PC-3 (cell line): ENCODE measurements at regions not wholly inside any gene's neighbourhood (a gene's known extent, or its start where the extent isn't known, plus 50 kb on each side); places are given as distances from the start of the nearest gene placed in this dataset.
A peak's percentile ranks its signal among the peaks of the same experiment; 100 is the strongest.

Experiments used
- ATAC-seq: fragments of 200-7000 bp; cut with Tn5 transposase; 2 replicates; pipeline ENCODE4 v1.9.1; 2020; ENCODE audit warnings: mild to moderate bottlenecking, moderate library complexity
- BruUV-seq: library from RNA; stranded (reverse); fragments of 400-500 nt; replicated peaks from 2 replicates; lab custom pipeline; 2021; lab: Mats Ljungman, UMichigan
- CTCF ChIA-PET: fragments of 300-600 bp; sonication (Branson Sonifier 250); formaldehyde crosslinking; loops from one replicate; lab custom pipeline; 2022; ENCODE audit warnings: antibody characterized with exemption; lab: Charles Lee
- POLR2A ChIA-PET: fragments of 300-600 bp; sonication (Branson Sonifier 250); formaldehyde crosslinking; loops from one replicate; lab custom pipeline; 2022; ENCODE audit warnings: antibody characterized with exemption; ENCODE audit not compliant: unreplicated experiment; lab: Charles Lee
- DNase-seq: peaks from one replicate; pipeline ENCODE4 v3.0.0-alpha.2; 2015
- H2AFZ ChIP-seq: fragments of 300-600 bp; sonication (generic); 2 replicates; pipeline ENCODE4 v1.6.0; 2016; ENCODE audit warnings: antibody characterized with exemption, low read length
- H3F3A ChIP-seq: fragments of 300-600 bp; sonication (generic); one replicate; pipeline ENCODE4 v1.6.0; 2017; ENCODE audit warnings: antibody characterized with exemption, low read length, control low read depth, mild to moderate bottlenecking; ENCODE audit not compliant: unreplicated experiment
- H3K27ac ChIP-seq: fragments of 300-600 bp; sonication (generic); 2 replicates; pipeline ENCODE4 v1.5.1; 2016; ENCODE audit warnings: mild to moderate bottlenecking, low read length
- H3K27me3 ChIP-seq: fragments of 300-600 bp; sonication (generic); 2 replicates; pipeline ENCODE4 v1.6.1; 2016; ENCODE audit warnings: low read length, mixed read lengths
- H3K36me3 ChIP-seq: fragments of 300-600 bp; sonication (generic); 2 replicates; pipeline ENCODE4 v1.6.1; 2016; ENCODE audit warnings: low read depth, mixed run types, low read length, mixed read lengths
- H3K4me1 ChIP-seq: fragments of 300-600 bp; sonication (generic); 2 replicates; pipeline ENCODE4 v1.5.1; 2016; ENCODE audit warnings: low read length; ENCODE audit not compliant: insufficient read depth
- H3K4me2 ChIP-seq: fragments of 300-600 bp; sonication (generic); 2 replicates; pipeline ENCODE4 v1.6.0; 2016; ENCODE audit warnings: low read length
- H3K4me3 ChIP-seq: fragments of 300-600 bp; sonication (generic); 2 replicates; pipeline ENCODE4 v1.5.1; 2016; ENCODE audit warnings: mild to moderate bottlenecking, low read length, mixed read lengths
- H3K79me2 ChIP-seq: fragments of 300-600 bp; sonication (generic); 2 replicates; pipeline ENCODE4 v1.6.1; 2017; ENCODE audit warnings: low read length, mixed read lengths
- H3K9ac ChIP-seq: fragments of 300-600 bp; sonication (generic); 2 replicates; pipeline ENCODE4 v1.6.0; 2016; ENCODE audit warnings: mild to moderate bottlenecking, low read length
- H3K9me2 ChIP-seq: fragments of 300-600 bp; sonication (generic); replicated peaks from 2 replicates; pipeline ENCODE4 v1.6.1; 2016; ENCODE audit warnings: mixed run types, low read length, mixed read lengths
- H3K9me3 ChIP-seq: fragments of 300-600 bp; sonication (generic); 2 replicates; pipeline ENCODE4 v1.6.1; 2016; ENCODE audit warnings: low read length, mixed read lengths
- H4K20me1 ChIP-seq: fragments of 300-600 bp; sonication (generic); 2 replicates; pipeline ENCODE4 v1.6.1; 2016; ENCODE audit warnings: low read length, mixed read lengths
- EZH2 ChIP-seq: fragments of 300-600 bp; sonication (generic); IDR thresholded peaks from one replicate; pipeline ENCODE4 v1.6.1; 2017; ENCODE audit warnings: antibody characterized with exemption, mild to moderate bottlenecking, low read length; ENCODE audit not compliant: unreplicated experiment
- EZH2phosphoT487 ChIP-seq: fragments of 300-600 bp; sonication (generic); IDR thresholded peaks from 2 replicates; pipeline ENCODE4 v1.6.1; 2018; ENCODE audit warnings: mild to moderate bottlenecking, antibody characterized with exemption, low read length, borderline replicate concordance
- intact Hi-C: fragments of 100-400 bp; cut with micrococcal nuclease; formaldehyde crosslinking; loops from 2 replicates; pipeline ENCODE4 v1.9.0; 2023
- TF ChIP-seq, protein P1 (sequence below): fragments of 300-600 bp; sonication (generic); conservative IDR thresholded peaks from 2 replicates; pipeline ENCODE4 v1.5.1; 2017; ENCODE audit warnings: antibody characterized with exemption, low read depth, mild to moderate bottlenecking, low read length

DNA sequence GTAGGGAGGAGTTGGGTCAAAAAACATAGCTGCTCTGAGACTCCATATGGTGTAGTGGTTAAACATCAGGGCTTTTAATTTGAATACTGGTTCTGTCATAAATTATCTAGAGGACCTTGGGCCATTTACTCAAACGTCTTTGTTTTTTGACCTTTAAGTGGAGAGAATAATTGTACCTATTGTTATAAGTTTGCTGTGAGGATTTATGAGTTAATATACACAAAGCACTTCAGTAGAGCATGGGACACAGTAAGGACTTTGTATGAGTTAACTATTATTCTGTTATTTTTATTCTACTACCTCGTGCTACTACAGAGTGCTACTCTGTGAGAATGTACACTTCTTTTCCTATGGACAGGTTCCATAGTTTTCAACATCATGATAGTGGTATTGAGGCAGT, 123.7 kb upstream of the TNC start:
- no peak overlapping the region for H3K4me3 ChIP-seq
- no peak overlapping the region for H2AFZ ChIP-seq
- H3K36me3 ChIP-seq = no peaks in the 10 kb centered on the region
- H3K4me2 ChIP-seq = no peak overlapping the region
- no peaks in the 10 kb centered on the region for H4K20me1 ChIP-seq
- H3K4me1 ChIP-seq = no peaks in the 10 kb centered on the region
- BruUV-seq = no TSS peak
- no peak for TF ChIP-seq EZH2
- TF ChIP-seq, protein P1, sequence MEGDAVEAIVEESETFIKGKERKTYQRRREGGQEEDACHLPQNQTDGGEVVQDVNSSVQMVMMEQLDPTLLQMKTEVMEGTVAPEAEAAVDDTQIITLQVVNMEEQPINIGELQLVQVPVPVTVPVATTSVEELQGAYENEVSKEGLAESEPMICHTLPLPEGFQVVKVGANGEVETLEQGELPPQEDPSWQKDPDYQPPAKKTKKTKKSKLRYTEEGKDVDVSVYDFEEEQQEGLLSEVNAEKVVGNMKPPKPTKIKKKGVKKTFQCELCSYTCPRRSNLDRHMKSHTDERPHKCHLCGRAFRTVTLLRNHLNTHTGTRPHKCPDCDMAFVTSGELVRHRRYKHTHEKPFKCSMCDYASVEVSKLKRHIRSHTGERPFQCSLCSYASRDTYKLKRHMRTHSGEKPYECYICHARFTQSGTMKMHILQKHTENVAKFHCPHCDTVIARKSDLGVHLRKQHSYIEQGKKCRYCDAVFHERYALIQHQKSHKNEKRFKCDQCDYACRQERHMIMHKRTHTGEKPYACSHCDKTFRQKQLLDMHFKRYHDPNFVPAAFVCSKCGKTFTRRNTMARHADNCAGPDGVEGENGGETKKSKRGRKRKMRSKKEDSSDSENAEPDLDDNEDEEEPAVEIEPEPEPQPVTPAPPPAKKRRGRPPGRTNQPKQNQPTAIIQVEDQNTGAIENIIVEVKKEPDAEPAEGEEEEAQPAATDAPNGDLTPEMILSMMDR = no peak
- TF ChIP-seq EZH2phosphoT487 = no peak
- intact Hi-C loops = no loop called here
- DNase-seq (no peak), ATAC-seq (no peak)
- H3K27ac ChIP-seq = no peak overlapping the region
- POLR2A ChIA-PET = no interaction called here
- H3K27me3 ChIP-seq = no peaks in the 10 kb centered on the region
- H3K79me2 ChIP-seq = no peaks in the 10 kb centered on the region
- H3K9ac ChIP-seq = no peak overlapping the region
- no peaks in the 10 kb centered on the region for H3F3A ChIP-seq
- CTCF ChIA-PET = no interaction called here
- no peaks in the 10 kb centered on the region for H3K9me2 ChIP-seq
- H3K9me3 ChIP-seq = no peaks in the 10 kb centered on the region

DNA sequence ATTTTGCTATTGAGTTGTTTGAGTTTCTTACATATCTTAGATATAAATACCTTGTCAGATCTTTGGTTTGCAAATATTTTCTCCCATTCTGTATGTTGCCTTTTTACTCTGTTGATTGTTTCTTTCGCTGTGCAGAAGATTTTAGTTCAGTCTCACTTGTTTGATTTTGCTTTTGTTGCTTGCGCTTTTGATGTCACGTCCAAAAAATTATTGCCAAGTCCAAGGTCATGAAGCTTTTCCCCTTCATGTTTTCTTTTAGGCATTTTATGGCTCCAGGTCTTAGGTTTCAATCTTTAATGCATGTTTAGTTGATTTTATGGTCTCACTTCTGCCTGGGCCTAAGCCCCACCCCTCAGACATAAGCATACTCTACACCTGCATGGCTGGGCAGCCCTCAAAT, 131.5 kb upstream of the TNC start:
- H3K9ac ChIP-seq = no peak overlapping the region
- no peaks in the 10 kb centered on the region for H3K27me3 ChIP-seq
- CTCF ChIA-PET = no interaction called here
- intact Hi-C loops = no loop called here
- H3K27ac ChIP-seq = no peak overlapping the region
- H3K36me3 ChIP-seq = no peaks in the 10 kb centered on the region; the same call in 1 of the 2 replicates
- no peaks in the 10 kb centered on the region for H3K79me2 ChIP-seq
- H4K20me1 ChIP-seq = no peaks in the 10 kb centered on the region
- H3K9me3 ChIP-seq = no peaks in the 10 kb centered on the region
- no peak overlapping the region for H3K4me2 ChIP-seq
- no peak overlapping the region for H2AFZ ChIP-seq
- no TSS peak for BruUV-seq
- peaks cover 19% of the 10 kb centered on the region for H3K4me1 ChIP-seq
- POLR2A ChIA-PET = no interaction called here
- DNase-seq (no peak), ATAC-seq (no peak)
- H3K9me2 ChIP-seq = no peaks in the 10 kb centered on the region
- no peaks in the 10 kb centered on the region for H3F3A ChIP-seq
- no peak overlapping the region for H3K4me3 ChIP-seq
- no peak for TF ChIP-seq EZH2
- no peak for TF ChIP-seq EZH2phosphoT487
- TF ChIP-seq, protein P1 = no peak

DNA sequence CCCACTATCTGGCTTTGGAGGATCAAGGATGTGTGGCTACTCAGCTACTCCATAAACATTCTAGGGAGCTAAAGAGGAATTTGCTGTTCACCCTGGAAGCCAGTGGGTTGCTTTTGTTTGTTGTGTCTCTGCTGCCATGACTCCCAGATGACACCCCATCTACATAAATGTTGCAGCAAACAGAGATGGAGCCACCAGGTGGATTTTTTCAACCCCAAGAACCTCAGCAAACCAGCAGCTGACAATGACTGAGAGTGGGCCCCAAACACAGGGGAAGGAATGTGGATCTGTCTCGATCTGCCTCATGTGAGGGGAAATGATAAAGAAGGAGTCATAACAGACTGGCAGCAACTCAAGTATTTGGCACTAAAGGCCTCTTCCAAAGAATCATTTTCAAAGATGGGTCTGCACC, 132.7 kb upstream of the TNC start:
- Histone ChIP-seq H3K9me2 (no peaks in the 10 kb centered on the region), H2AFZ (no peak overlapping the region), H3F3A (no peaks in the 10 kb centered on the region), H3K4me1 (peaks cover 19% of the 10 kb centered on the region), H3K4me2 (peak overlapping the region; percentile 46), H3K79me2 (no peaks in the 10 kb centered on the region), H3K36me3 (no peaks in the 10 kb centered on the region; the same call in 1 of the 2 replicates), H3K27ac (peak overlapping the region; percentile 78), H3K4me3 (no peak overlapping the region), H3K9me3 (no peaks in the 10 kb centered on the region), H4K20me1 (no peaks in the 10 kb centered on the region), H3K9ac (peak overlapping the region; percentile 10; the same call in 1 of the 2 replicates), H3K27me3 (no peaks in the 10 kb centered on the region)
- POLR2A ChIA-PET = no interaction called here
- BruUV-seq = no TSS peak
- CTCF ChIA-PET = no interaction called here
- intact Hi-C loops = no loop called here
- ATAC-seq = peak; percentile 91
- peak; percentile 83 for DNase-seq
- TF ChIP-seq, protein P1 = no peak
- TF ChIP-seq EZH2 = no peak
- TF ChIP-seq EZH2phosphoT487 = no peak
